ENCODE measurements at regions not wholly inside any gene's neighbourhood (a gene's known extent, or its start where the extent isn't known, plus 50 kb on each side); places are given as distances from the start of the nearest gene placed in this dataset.
"Not testable (repeated sequence)": the region's sequence is repeated elsewhere in the genome, so short reads cannot be mapped to it uniquely, and the experiment has no call there.

DNA sequence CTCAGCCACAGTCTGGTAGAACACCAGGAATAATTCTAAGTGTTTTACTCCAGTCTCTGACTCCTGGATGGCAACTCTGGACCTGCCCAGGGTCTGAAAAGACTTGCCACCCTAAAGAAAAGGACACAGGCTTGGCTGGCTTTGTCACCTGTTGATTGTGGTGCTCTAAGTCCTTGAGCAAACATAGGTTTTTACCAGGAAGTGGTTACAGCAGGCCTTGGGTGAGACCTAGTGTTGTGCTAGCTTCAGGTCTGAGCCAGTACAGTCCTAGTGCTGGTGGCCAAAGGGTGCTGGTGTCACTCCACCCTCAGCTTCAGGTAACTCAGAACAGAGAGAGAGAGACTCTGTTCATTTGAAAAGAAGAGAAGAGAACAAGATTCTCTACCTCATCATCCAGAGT is 1239.4 kb upstream of the CRIM1 start:
- no peak for DNase-seq
- no peak for ATAC-seq

DNA sequence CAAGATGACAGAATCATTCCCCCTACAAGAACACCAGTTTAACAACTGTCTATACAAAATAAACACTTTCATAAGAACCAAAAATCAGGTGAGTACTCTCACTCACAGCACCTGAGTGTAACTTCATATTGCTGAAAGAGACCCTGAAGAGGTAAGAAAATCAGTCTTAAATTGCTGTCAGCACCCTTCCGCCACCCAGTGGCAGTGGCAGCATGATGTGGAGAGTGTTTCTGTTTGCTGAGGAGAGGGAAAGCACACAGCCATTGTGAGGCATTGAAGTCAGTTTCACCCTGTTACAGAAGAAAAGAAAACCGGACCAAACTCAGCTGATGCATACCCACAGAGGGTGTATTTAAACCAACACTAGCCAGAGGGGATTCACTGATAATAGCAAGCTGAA is 1240.8 kb upstream of the CRIM1 start:
- ATAC-seq (no peak), DNase-seq (no peak)

DNA sequence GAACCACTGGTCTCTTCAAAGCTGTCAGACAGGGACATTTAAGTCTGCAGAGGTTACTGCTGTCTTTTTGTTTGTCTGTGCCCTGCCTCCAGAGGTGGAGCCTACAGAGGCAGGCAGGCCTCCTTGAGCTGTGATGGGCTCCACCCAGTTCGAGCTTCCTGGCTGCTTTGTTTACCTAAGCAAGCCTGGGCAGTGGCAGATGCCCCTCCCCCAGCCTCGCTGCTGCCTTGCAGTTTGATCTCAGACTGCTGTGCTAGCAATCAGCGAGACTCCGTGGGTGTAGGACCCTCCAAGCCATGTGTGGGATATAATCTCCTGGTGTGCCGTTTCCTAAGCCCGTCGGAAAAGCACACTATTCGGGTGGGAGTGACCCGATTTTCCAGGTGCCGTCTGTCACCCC is 1243.2 kb upstream of the CRIM1 start:
- DNase-seq, ATAC-seq: not testable (repeated sequence)

DNA sequence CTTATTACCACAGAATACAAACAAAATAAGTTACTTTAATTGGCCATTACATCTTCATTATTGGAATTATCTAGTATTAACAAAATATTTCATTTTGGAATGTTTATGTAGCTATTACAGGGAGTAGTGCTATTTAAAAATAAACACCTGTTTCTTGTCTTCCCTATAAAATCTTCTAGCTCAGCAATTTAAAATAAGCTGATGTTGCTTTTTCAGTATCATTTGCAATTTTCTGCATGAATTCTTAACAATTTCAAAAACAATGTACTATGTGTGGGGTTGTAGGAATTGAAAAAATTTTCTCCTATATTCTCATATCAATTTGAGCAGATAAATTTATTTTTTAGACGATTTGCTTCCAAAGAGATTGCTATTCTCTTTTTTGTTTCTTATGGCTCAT is 1251.3 kb upstream of the CRIM1 start:
- DNase-seq (no peak), ATAC-seq (no peak)

DNA sequence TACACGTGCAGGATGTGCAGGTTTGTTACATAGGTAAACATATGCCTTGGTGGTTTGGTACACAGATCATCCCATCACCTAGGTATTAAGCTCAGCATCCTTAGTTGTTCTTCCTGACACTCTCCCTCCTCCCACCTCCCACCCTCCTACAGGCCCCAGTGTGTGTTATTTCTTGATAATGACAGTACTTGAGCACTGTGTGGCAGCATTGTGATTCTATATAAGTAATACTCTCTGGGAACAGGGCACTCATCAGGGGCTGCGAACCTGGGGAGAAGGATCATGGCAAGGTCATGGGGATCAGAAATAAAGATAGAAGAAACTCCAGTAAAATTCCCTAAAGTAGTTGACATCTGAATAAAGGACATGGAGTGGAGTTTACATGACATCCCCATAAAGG is 1256.2 kb upstream of the CRIM1 start:
- ATAC-seq (no peak), DNase-seq (no peak)

DNA sequence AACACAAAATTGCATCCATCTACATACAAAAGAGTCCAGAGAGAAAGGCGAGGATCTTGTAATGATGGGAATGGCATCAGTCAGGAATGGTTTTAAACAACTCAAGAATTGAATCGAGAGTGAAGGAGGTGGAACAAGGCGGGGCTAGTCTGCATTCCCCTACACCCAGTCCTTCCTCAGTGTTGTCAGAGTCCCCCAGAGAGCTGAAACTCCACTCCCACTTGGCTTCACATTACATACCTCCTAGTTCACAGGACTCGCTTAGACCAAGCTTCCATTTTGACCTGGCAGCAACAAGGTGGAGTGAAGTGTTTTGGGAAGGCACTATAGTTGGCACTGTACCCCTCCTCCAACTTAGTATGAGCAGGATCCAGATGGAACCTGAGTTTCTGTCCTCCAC is 1273.5 kb upstream of the CRIM1 start:
- DNase-seq = no peak
- no peak for ATAC-seq

DNA sequence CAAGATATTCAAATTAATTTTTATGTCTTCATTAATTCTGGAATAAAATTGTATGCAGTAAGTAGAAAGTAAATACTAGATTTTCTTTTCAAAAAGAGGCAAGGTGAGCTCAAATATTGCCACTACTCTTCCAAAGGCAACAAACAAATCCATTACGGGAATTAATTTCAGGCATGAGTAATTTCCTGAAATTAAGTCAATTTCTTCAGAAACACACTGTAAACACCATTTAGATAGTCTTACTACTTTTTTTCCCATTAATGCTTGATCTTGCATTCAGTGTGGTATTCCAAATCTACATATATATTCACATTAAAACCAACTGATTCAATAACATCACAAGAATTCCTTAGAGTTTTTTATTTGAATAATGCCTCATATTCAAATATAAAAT is 1274.0 kb upstream of the CRIM1 start:
- ATAC-seq (no peak), DNase-seq (no peak)

DNA sequence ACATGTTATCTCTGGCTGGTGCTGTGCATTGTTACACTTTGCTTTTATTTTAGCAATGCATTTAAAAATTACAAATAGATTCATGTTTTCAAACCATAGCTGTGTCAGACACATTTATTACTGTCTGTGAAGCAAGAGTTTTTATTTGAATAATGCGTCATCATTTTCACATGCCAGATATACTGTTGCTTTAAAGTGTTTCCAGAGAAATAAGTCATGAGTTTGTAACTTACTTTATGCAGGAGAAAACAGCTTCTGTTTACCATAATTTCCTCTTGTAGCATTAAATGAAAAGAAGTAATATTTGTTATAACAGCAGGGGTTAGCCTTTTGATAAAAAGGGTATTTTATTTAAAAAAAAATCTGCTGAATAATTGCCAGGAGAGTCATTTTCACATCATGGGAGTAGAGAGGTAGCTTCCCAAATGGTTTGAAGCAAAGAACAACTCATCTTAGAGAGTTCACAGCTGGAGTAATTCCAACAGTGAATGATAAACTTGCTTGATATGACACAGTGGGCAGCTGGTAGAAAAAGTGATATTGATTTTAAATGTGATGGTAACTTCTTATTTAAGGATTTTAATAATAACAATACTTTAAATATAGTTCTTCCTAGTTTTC is 1274.5 kb upstream of the CRIM1 start:
- no peak for ATAC-seq
- DNase-seq = no peak

DNA sequence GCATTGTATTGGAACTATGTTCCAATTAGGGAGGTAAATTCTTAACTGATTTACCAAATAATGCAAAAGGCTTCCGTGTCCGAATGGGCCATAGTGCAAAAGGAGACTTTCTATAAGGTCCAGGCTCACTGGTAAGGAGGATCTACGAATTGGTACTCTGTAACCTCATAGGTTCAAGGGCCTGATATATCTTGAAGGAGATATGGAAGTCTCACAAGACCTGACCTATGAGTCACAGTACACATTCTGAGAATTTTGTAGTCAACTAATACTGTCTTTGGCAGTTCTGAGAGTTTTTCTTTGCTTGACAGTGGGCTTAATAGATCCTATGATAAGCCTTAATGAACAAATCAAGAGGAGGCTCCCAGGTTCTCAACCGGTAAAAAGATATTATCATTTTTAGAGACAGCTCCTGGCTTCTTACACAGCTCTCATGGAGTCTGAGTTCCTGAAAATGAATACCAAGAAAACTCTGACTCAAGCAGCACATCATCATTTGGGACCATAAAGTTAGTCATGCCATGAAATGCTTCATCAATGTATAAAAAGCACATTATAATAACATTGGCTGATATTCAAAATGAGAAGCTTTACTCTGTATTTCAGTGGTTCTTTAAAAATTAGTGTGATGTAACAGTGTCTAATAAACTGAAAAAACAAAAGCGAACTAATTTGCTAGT is 1275.2 kb upstream of the CRIM1 start:
- DNase-seq (no peak), ATAC-seq (no peak)

DNA sequence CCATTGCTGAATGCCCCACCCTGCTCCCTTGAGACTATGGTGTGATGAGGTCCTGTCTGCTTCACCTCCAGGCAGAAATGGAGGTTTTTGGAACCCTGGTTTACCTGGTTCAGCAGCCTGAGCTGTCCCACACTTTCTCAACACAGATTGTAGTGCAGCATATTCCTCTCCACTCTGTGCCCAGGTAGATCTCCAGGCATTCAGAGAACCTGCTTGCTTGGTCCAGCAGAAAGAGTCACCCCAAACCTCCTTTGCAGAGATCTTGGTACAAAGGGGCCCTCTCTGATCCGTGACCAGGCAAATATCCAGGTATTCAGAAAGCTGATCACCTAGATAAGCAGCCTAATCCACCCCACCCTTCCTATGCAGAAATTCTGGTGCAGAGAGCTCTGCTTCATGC is 1288.2 kb upstream of the CRIM1 start:
- ATAC-seq = no peak
- no peak for DNase-seq

DNA sequence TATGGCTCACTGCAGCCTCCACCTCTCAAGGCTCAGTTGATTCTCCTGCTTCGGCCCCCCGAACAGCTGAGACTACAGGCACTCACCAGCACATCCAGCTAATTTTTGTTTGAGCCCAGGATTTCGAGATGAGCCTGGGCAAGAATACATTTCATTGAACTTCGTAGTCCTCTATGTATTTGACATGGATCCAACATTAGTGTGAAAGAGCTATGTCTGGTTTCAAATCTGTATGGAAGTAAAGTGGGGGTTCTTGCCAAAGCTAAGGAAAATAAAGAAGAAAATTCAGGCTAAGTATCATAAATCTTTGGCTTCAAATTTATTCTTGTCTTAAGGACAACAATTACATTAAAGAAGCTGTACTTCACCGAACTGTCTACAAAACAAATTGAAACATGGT is 1291.7 kb upstream of the CRIM1 start:
- ATAC-seq (no peak), DNase-seq (no peak)

- ATAC-seq (no peak), DNase-seq (no peak)
These were observed 1319.7 kb upstream of the CRIM1 start for GRCh38 chr2:35035883-35036282.

- DNase-seq = no peak
- no peak for ATAC-seq
These were observed 1321.8 kb upstream of the CRIM1 start for GRCh38 chr2:35033748-35034147.

GRCh38 chr2:35023545-35023944 is 1332.0 kb upstream of the CRIM1 start:
- ATAC-seq (no peak), DNase-seq (no peak)

GRCh38 chr2:35000453-35000852 is 1355.1 kb upstream of the CRIM1 start:
- ATAC-seq = no peak
- DNase-seq = no peak

DNA sequence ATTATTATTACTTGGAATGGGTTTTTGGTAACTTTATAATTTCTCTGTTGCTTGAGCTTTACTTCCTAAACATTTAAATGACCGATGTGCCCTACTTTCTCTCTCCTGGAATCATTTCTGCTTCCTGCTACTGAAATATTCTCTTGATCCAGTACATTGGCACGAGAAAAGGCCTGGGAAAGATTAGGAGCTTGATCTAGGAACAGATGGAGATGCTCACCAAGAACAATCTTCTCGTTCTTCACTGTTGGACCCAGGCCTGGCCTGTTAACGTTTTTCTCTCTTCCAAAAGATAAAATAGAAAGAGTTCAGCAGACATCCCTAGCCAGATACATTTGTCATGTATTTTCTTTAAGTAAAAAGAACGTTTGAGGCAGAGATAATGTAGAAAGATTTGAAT is 1356.8 kb upstream of the CRIM1 start:
- DNase-seq (no peak), ATAC-seq (no peak)

- no peak for DNase-seq
These were observed 1357.8 kb upstream of the CRIM1 start for GRCh38 chr2:34997779-34998178.

DNA sequence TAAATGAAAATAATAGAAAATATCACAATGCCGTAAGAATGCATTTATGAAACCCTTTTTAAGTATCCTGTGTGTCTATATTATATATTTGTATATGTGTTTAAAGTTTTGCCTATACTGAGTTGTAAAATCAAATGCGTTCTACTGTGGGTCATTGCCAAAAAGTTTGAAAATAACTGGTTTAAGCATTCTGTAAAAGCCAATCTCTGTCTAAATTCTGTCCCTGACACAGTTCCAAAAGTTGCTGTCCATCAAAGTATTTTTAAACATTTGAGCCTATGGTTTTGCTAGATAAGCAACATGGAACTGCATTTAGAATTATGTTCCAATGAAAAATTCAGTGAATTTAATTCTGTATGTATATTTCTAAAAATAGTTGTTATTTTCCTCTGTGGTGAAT is 1360.4 kb upstream of the CRIM1 start:
- DNase-seq = no peak
- no peak for ATAC-seq

More at GRCh38 chr2:34997779-34998178, 1357.8 kb upstream of the CRIM1 start:
- no peak for ATAC-seq

DNA sequence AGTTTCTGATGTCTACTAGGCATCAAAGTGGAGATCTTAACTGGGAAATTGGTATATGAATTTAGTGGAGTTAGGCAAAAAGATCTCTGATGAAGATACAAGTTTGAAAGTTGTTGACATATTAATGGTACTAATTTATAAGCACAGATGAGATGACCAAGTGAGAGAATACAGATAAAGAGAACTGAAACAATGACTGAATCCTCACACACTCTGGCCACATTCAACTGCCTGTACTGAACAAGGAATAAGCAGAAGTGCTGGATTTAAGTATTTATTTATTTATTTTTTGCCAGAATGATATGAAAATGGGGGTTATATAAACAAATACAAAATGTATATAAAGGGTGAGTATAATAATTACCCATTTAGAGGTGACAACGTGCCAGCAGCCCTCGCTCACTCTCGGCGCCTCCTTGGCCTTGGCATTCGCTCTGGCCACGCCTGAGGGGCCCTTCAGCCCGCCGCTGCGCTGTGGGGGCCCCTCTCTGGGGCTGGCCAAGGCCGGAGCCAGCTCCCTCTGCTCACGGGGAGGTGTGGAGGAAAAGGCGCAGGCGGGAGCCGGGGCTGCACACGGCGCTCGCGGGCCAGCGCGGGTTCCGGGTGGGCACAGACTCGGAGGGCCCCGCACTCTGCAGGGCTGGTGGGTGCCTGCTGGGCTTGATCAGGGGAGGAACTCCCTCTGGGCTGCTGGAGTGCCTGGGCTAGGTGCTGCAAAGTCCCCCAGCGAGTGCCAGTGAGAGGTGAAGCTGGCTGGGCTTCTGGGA is 1363.9 kb upstream of the CRIM1 start:
- ATAC-seq (no peak), DNase-seq (no peak)

DNA sequence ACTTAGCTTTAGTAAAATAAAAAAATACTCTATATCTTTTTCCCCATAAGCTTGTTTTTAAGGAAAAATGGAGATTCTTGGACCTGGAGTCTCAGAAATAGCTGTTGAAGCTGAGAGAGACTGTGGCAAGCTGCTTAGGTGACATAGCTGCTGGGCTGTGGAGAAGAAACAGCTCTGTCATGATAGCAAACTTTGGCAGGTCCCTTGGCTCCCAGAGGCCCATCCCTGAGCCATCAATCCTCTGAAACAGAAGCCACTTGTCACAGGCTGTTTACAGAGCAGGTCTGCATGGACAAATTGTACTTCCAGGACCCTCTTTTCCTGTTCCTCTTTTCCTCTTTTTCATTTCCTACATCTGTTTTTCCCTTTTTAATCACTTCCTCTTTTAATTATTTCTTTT is 1370.1 kb upstream of the CRIM1 start:
- no peak for DNase-seq
- no peak for ATAC-seq

DNA sequence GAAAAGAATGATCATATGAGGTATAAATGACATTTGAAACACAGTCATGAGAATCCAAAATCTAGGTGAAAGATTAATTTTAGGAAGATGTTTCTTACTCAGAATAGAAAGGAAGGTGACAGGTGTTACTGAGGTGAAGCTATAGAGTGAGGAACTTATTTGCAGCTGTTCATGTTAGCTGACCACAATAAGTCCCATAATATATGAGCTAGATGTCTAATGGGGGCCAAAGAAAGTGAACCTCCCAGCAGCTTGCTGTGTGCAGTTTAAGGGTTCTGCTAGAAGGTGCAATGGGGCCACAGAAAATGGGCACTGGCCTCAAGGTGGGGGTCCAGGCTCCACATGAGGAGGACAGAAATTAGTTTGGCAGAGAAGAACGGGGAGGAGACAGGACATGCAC is 1374.9 kb upstream of the CRIM1 start:
- DNase-seq = no peak
- ATAC-seq = no peak

- ATAC-seq (no peak), DNase-seq (no peak)
These were observed 1376.4 kb upstream of the CRIM1 start for GRCh38 chr2:34979148-34979547.

- no peak for ATAC-seq
These were observed 1362.7 kb upstream of the FAM98A start for GRCh38 chr2:34961822-34962221.

GRCh38 chr2:34954758-34955157 is 1355.7 kb upstream of the FAM98A start:
- DNase-seq (no peak), ATAC-seq (no peak)

More at GRCh38 chr2:34961822-34962221, 1362.7 kb upstream of the FAM98A start:
- DNase-seq = no peak
